Cerebellar nuclear complex (tissue), 1 donor: ENCODE measurements at regions not wholly inside any gene's neighbourhood (a gene's known extent, or its start where the extent isn't known, plus 50 kb on each side); places are given as distances from the start of the nearest gene placed in this dataset.

Experiments used
- DNase-seq, 2 experiments: peaks; one replicate each; lab custom pipeline; 2025; lab: John Stamatoyannopoulos, UW

GRCh38 chr5:67467110-67467509, 270.5 kb upstream of the CD180 start:
- no peak for DNase-seq

GRCh38 chr5:67465537-67466207, 269.1 kb upstream of the CD180 start:
- no peak for DNase-seq

- DNase-seq: no peak
Observed at GRCh38 chr5:67462147-67462546, 265.5 kb upstream of the CD180 start.

- no peak for DNase-seq
Observed at GRCh38 chr5:67459253-67459652, 262.7 kb upstream of the CD180 start.

GRCh38 chr5:67455970-67456369, 259.4 kb upstream of the CD180 start:
- no peak for DNase-seq

GRCh38 chr5:67454957-67455561, 258.5 kb upstream of the CD180 start:
- no peak for DNase-seq

- DNase-seq: no peak
Observed at GRCh38 chr5:67453111-67453905, 256.7 kb upstream of the CD180 start.

GRCh38 chr5:67451640-67452279, 255.2 kb upstream of the CD180 start:
- DNase-seq: no peak

- DNase-seq: no peak
Observed at GRCh38 chr5:67447732-67448131, 251.1 kb upstream of the CD180 start.

GRCh38 chr5:67437905-67438845, 241.6 kb upstream of the CD180 start:
- DNase-seq: no peak

- DNase-seq: no peak
Observed at GRCh38 chr5:67435032-67435431, 238.4 kb upstream of the CD180 start.

GRCh38 chr5:67434466-67434865, 237.9 kb upstream of the CD180 start:
- no peak for DNase-seq

GRCh38 chr5:67432606-67433005, 236.0 kb upstream of the CD180 start:
- no peak for DNase-seq

- DNase-seq: no peak
Observed at GRCh38 chr5:67431191-67431590, 234.6 kb upstream of the CD180 start.

- no peak for DNase-seq
Observed at GRCh38 chr5:67427850-67428298, 231.3 kb upstream of the CD180 start.

GRCh38 chr5:67426961-67427849, 230.6 kb upstream of the CD180 start:
- DNase-seq: no peak

- DNase-seq: no peak
Observed at GRCh38 chr5:67425514-67425913, 228.9 kb upstream of the CD180 start.

GRCh38 chr5:67417839-67418238, 221.2 kb upstream of the CD180 start:
- no peak for DNase-seq

GRCh38 chr5:67416986-67417385, 220.4 kb upstream of the CD180 start:
- no peak for DNase-seq
